Calu3 (cell line): ENCODE measurements at regions not wholly inside any gene's neighbourhood (a gene's known extent, or its start where the extent isn't known, plus 50 kb on each side); places are given as distances from the start of the nearest gene placed in this dataset.

ENCODE experiments used
- BruUV-seq: library from RNA; stranded (reverse); fragments of 400-500 nt; replicated peaks from 2 replicates; lab custom pipeline; 2021; lab: Mats Ljungman, UMichigan
- CTCF ChIA-PET: fragments of 300-600 bp; sonication (Branson Sonifier 250); formaldehyde crosslinking; loops from one replicate; lab custom pipeline; 2022; ENCODE audit warnings: antibody characterized with exemption; lab: Charles Lee
- DNase-seq: peaks from one replicate; pipeline ENCODE4 v3.0.0; 2022
- H3K27ac Mint-ChIP-seq: one replicate; pipeline ENCODE4 v1.8.0; 2022; ENCODE audit warnings: mixed read lengths; ENCODE audit not compliant: unreplicated experiment
- H3K27me3 Mint-ChIP-seq: one replicate; pipeline ENCODE4 v1.8.0; 2022; ENCODE audit warnings: mixed read lengths; ENCODE audit not compliant: unreplicated experiment
- H3K36me3 Mint-ChIP-seq: one replicate; pipeline ENCODE4 v1.8.0; 2022; ENCODE audit warnings: mild to moderate bottlenecking, moderate library complexity, mixed read lengths; ENCODE audit not compliant: insufficient read depth, unreplicated experiment
- H3K4me1 Mint-ChIP-seq: one replicate; pipeline ENCODE4 v1.8.0; 2022; ENCODE audit warnings: mild to moderate bottlenecking, low read depth, mixed read lengths; ENCODE audit not compliant: unreplicated experiment
- H3K4me3 Mint-ChIP-seq: one replicate; pipeline ENCODE4 v1.8.0; 2022; ENCODE audit warnings: mild to moderate bottlenecking, low read depth, moderate library complexity, mixed read lengths; ENCODE audit not compliant: unreplicated experiment
- H3K9me3 Mint-ChIP-seq: one replicate; pipeline ENCODE4 v1.8.0; 2022; ENCODE audit warnings: low read depth, mixed read lengths; ENCODE audit not compliant: unreplicated experiment
- intact Hi-C: fragments of 100-400 bp; cut with micrococcal nuclease; formaldehyde crosslinking; loops from one replicate; pipeline ENCODE4 v1.10.0; 2022; ENCODE audit not compliant: unreplicated experiment
- TF ChIP-seq, protein P1 (sequence below): fragments of 200-600 bp; IDR thresholded peaks from one replicate; pipeline ENCODE4 v1.8.0; 2022; ENCODE audit warnings: antibody characterized with exemption; ENCODE audit not compliant: unreplicated experiment

DNA sequence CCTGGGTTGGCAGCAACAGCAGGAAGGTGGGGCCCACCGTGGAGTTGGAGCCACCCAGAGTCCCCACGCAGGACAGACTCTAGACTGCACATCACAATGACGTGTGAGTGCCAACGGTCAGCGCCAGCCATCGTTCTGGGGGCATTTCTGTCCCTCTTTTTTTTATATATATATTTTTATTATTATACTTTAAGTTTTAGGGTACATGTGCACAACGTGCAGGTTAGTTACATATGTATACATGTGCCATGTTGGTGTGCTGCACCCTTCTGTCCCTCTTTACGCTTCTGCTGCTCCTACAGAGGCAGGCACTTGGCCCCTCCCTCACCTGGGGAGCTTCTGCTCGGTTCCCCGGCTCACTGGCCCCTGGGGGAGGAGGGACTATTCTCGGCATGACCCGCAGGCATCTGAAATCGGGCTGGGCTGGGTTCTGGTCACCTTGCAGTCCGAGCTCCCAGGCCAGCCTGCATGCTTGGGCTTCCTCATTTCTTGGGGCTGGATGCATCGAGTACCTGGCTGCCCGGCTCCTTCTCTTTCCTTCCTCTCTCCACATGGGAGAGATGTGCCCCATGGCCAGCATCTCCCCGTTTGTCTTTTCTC, 787.4 kb downstream of the TBC1D22A start:
- Mint-ChIP-seq H3K9me3 (peaks cover 16% of the 10 kb centered on the region), H3K36me3 (no peaks in the 10 kb centered on the region), H3K27me3 (no peaks in the 10 kb centered on the region), H3K4me3 (no peak overlapping the region), H3K27ac (no peak overlapping the region), H3K4me1 (no peaks in the 10 kb centered on the region)
- intact Hi-C loops: no loop called here
- BruUV-seq: no TSS peak
- no peak for DNase-seq
- TF ChIP-seq, protein P1, sequence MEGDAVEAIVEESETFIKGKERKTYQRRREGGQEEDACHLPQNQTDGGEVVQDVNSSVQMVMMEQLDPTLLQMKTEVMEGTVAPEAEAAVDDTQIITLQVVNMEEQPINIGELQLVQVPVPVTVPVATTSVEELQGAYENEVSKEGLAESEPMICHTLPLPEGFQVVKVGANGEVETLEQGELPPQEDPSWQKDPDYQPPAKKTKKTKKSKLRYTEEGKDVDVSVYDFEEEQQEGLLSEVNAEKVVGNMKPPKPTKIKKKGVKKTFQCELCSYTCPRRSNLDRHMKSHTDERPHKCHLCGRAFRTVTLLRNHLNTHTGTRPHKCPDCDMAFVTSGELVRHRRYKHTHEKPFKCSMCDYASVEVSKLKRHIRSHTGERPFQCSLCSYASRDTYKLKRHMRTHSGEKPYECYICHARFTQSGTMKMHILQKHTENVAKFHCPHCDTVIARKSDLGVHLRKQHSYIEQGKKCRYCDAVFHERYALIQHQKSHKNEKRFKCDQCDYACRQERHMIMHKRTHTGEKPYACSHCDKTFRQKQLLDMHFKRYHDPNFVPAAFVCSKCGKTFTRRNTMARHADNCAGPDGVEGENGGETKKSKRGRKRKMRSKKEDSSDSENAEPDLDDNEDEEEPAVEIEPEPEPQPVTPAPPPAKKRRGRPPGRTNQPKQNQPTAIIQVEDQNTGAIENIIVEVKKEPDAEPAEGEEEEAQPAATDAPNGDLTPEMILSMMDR: no peak
- CTCF ChIA-PET: no interaction called here

DNA sequence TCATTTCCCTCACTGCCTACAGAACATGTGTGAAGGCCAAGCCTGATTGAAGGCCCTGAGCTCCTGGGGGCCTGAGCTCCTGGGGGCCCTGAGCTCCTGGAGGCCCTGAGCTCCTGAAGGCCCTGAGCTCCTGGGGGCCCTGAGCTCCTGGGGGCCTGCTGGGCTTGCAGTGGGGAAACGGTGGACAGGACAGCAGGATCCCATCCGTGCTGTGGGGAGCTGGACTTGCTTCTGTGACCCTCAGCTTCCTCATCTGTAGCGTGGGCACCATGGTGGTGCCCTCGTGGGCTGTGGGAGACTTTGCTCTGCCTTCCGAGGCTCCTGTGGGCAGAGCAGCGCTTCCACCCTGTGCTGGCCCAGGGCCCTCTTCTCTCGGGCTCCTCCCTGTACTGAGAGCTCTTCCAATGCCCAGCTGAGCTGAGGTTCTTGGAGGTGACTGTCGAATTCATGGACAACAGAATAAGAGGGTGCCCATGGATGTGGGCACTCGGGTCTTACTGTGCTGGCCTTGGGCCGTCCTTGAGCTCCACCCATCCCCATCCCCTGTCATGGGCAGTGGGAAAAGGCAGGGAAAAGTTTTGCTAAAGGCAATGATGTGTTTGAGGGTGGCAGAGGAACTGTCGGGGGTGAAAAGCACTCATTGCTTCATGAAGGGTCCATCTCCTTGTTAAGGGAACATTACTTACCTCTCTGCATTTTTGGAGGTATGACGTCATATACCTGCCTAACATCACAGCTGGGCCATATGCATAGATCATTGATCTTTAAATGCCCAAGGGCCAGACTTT, 786.7 kb downstream of the TBC1D22A start:
- Mint-ChIP-seq H3K27me3 (no peaks in the 10 kb centered on the region), H3K4me1 (no peaks in the 10 kb centered on the region), H3K36me3 (no peaks in the 10 kb centered on the region), H3K9me3 (peaks cover 19% of the 10 kb centered on the region), H3K4me3 (no peak overlapping the region), H3K27ac (no peak overlapping the region)
- DNase-seq: no peak
- CTCF ChIA-PET: no interaction called here
- TF ChIP-seq, protein P1: no peak
- no TSS peak for BruUV-seq
- intact Hi-C loops: no loop called here

DNA sequence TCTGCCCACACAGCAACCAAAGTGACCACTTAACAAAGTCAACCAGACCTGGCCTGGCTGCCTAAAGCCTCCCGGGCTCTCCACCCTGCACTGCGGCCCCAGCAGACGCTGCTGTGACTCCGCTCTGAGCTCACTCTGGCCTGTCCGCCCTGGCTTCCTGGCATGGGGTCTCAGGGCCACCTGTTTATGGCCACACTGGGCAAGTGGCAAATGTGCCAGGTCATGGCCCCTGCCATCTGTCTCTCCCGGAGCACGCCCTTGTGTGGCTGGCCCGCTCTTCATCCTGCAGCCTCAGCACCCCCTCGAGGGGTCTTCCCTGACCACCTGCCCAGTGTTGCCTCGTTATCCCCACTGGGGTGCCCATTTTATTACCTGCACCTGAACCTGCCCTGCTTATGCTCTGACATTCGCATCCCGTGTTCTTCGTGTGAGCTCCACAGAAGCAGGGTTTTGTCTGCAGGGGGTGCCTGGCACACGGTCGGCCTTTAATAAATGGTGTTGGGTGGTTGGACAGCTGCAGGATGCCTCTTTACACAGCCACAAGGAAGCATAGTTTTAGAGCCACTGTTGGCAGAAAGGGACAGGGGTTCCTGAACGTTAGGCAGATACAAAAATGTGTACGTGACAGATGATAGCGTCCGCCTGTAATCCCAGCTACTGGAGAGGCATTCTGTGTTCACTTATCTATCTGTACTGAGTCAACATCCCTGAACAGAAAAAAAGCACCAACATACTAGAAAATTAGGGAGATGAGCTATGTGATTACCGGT, 785.6 kb downstream of the TBC1D22A start:
- DNase-seq: no peak
- TF ChIP-seq, protein P1: no peak
- Mint-ChIP-seq H3K4me3 (no peak overlapping the region), H3K27me3 (no peaks in the 10 kb centered on the region), H3K36me3 (no peaks in the 10 kb centered on the region), H3K4me1 (no peaks in the 10 kb centered on the region), H3K9me3 (peaks cover 19% of the 10 kb centered on the region), H3K27ac (no peak overlapping the region)
- BruUV-seq: no TSS peak
- CTCF ChIA-PET: no interaction called here
- intact Hi-C loops: no loop called here

DNA sequence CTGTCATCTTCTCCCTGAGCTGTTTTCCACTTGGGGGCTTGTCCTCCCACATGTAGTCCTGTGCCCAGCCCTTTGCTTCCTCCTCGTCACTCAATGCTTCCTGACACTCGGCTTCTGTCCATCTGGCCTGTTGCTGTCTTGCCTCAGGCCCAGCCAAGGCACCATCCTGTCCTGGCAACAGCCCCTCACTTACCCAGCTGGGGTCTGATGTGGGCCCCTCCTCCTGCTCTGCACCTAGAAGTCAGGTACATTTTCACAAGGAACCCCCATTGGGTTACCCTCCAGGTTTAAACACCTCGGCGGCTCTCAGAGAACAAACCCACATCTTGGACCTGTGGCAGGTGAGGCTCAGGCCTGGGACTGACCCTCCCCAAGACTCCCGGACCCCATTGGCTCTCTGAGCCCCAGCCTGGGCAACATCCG, 784.8 kb downstream of the TBC1D22A start:
- intact Hi-C loops: no loop called here
- Mint-ChIP-seq H3K27ac (no peak overlapping the region), H3K36me3 (no peaks in the 10 kb centered on the region), H3K4me3 (no peak overlapping the region), H3K27me3 (no peaks in the 10 kb centered on the region), H3K9me3 (peaks cover 23% of the 10 kb centered on the region), H3K4me1 (no peaks in the 10 kb centered on the region)
- CTCF ChIA-PET: no interaction called here
- no TSS peak for BruUV-seq
- TF ChIP-seq, protein P1: no peak
- no peak for DNase-seq
